GM21367 (cell line): ENCODE measurements at regions not wholly inside any gene's neighbourhood (a gene's known extent, or its start where the extent isn't known, plus 50 kb on each side); places are given as distances from the start of the nearest gene placed in this dataset.
"Not testable (repeated sequence)": the region's sequence is repeated elsewhere in the genome, so short reads cannot be mapped to it uniquely, and the experiment has no call there.

Experiments used
- ATAC-seq: cut with Tn5 transposase; IDR thresholded peaks from one replicate; pipeline ENCODE4 v1.9.1; 2021; ENCODE audit not compliant: unreplicated experiment

GRCh38 chr9:74073897-74074296 lies 423.2 kb upstream of the RORB start:
- ATAC-seq, result no peak

DNA sequence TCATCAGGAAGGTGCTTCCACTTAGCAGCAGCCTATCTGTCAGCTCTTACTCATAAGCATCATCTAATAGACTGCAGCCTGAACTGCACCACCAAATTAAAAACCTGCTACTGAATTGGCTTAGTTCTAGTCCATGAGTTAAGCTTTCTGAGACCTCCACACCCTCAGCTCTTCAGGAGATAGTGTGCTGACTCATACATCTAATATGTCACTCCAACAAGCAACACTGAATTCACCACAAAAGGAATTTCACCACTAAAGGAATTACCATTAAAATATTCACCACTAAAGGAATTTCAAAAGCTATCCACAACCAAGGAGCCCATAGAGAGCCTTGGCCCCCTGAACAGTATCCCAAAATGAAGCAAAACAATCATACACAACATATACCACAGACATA lies 418.5 kb upstream of the RORB start:
- ATAC-seq, result no peak

DNA sequence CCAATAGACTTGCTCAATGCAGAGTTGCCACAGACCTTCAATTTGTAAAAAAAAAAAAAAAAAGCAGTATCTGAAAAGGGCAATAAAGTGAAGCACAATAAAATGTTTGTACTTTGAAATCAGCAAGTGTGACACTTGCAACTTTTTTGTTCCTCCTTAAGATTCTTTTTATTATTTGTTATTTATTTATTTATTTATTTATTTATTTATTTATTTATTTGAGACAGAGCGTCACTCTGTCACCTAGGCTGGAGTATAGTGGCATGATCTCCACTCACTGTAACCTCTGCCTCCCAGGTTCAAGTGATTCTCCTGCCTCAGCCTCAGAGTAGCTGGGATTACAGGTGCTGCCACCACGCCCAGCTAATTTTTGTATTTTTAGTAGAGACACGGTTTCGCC lies 416.5 kb upstream of the RORB start:
- not testable (repeated sequence) for ATAC-seq

- no peak for ATAC-seq
These were observed 413.3 kb upstream of the RORB start for GRCh38 chr9:74083681-74084433.

DNA sequence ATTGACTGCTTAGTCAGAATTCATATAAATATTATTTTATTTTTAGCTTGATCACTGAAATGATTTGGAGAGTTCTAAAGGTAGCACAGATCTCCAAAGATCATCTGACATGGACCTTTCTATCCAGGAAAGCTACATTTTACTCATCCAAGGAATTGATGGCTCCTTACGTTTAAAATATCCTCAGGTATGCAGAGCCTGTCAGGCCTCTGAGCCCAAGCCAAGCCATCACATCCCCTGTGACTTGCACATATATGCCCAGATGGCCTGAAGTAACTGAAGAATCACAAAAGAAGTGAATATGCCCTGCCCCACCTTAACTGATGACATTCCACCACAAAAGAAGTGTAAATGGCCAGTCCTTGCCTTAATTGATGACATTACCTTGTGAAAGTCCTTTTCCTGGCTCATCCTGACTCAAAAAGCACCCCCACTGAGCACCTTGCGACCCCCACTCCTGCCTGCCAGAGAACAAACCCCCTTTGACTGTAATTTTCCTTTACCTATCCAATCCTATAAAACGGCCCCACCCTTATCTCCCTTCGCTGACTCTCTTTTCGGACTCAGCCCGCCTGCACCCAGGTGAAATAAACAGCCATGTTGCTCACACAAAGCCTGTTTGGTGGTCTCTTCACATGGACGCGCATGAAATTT lies 411.6 kb upstream of the RORB start:
- not testable (repeated sequence) for ATAC-seq

DNA sequence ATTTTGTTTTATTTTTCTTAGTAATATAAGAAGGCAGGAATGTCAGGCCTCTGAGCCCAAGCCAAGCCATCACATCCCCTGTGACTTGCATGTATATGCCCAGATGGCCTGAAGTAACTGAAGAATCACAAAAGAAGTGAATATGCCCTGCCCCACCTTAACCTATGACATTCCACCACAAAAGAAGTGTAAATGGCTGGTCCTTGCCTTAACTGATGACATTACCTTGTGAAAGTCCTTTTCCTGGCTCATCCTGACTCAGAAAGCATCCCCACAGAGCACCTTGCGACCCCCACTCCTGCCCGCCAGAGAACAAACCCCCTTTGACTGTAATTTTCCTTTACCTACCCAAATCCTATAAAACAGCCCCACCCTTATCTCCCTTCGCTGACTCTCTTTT lies 406.2 kb upstream of the RORB start:
- not testable (repeated sequence) for ATAC-seq

- ATAC-seq, result no peak
These were observed 404.7 kb upstream of the RORB start for GRCh38 chr9:74092491-74092834.

DNA sequence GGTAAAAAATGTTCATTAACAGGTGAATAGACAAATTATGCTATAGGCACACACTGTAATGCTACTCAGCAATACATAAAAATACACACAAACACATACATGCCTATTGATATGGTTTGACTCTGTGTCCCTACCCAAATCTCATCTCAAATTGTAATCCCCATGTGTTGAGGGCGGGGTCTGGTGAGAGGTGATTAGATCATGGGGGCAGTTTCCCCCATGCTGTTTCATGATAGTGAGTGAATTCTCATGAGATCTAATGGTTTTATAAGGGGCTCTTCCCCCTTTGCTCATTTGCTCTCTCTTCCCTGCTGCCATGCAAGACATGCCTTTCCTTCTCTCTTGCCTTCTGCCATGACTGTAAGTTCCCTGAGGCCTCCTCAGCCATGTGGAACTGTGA lies 403.1 kb upstream of the RORB start:
- not testable (repeated sequence) for ATAC-seq

DNA sequence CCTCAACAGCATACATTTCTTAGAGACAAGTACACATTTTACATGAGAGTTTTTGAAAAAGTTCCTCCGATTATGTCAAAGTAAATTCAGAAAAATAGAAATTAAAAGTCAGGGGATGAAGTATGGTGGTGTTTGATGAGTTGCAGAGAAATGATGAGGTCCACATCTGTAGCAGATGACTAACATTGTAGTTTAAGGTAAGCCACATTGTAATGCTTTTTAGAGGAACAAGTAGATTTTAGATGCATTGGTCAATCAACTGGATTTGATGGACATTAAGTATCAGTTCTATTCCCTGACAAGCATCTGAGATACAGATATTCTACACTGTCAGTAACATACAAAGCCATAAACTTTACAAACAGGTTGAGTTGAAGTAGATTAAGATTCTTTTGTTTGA lies 402.4 kb upstream of the RORB start:
- ATAC-seq, result no peak

DNA sequence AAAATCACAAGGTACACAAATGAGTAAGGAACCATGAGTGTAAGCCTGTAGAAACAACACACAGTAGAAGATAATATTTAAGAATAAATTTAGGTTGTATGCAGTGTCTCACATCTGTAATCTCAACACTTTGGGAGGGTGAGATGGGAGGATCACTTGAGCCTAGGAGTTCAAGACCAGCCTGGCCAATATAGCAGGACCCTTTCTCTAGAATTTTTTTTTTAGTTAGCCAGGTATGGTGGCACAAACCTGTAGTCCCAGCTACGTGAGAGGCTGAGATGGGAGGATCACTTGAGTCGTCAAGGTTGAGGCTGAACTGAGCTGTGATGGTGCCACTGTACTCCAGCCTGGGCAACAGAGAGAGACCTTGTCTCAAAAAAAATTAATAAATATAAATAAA lies 401.2 kb upstream of the RORB start:
- ATAC-seq, result no peak

- no peak for ATAC-seq
These were observed 400.7 kb upstream of the RORB start for GRCh38 chr9:74096420-74096819.

- ATAC-seq, result no peak
These were observed 397.1 kb upstream of the RORB start for GRCh38 chr9:74100042-74100441.

DNA sequence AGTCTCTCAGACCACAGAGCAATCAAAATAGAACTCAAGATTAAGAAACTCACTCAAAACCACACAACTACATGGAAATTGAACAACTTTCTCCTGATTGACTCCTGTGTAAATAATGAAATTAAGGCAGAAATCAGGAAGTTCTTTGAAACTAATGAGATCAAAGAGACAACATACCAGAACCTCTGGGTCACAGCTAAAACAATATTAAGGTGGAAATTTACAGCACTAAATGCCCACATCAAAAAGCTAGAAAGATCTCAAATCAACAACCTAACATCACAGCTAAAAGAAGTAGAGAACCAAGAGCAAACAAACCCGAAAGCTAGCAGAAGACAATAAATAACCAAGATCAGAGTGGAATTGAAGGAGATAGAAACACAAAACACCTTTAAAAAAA lies 395.0 kb upstream of the RORB start:
- ATAC-seq, result not testable (repeated sequence)

DNA sequence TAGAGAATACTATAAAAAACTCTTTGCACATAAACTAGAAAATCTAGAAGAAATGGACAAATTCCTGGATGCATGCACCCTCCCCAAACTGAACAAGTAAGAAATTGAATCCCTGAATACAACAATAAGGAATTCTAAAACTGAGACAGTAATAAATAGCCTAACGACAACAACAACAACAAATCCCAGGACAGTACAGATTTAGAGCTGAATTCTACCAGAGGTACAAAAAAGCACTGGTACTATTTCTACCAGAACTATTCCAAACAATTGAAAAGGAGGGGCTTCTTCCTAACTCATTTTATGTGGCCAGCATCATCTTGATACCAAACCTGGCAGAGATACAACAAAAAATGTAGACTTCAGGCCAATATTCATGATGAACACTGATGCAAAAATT lies 394.4 kb upstream of the RORB start:
- no peak for ATAC-seq

DNA sequence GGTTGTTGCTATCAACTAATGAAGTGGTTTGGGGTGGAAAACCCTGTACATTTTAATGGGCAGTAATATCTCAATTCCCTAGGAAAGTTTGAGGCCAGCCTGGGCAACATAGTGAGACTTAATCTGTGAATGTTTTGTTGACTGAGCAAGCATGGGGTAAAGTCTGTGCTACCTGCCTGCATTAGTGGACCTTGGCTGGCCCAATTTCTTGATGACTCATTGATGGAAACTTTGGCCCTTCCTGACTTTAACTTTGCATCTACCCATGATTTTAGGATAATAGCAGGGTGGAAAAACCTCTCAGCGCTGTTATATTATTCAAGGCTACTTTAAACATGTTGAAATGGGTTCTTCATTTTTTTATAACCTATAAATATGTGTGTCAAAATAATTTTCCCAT lies 389.4 kb upstream of the RORB start:
- no peak for ATAC-seq

DNA sequence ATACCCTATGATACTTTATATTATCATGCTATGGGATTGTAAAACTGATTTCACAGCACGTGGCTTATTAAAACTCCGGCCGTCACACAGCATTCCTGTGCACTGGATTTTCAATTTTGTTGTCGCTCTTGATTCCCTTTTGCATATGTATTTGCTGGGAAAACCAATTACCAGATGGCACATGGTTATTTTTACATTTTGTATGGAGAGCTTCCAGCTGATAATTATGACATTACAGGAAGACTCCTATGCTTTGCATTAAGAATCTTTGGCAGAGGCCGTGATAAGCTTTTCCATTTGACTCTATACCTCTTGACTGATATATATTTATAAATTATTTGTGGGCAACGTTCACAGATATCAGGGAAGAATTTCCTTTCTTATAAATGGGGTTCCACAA lies 381.2 kb upstream of the RORB start:
- no peak for ATAC-seq

DNA sequence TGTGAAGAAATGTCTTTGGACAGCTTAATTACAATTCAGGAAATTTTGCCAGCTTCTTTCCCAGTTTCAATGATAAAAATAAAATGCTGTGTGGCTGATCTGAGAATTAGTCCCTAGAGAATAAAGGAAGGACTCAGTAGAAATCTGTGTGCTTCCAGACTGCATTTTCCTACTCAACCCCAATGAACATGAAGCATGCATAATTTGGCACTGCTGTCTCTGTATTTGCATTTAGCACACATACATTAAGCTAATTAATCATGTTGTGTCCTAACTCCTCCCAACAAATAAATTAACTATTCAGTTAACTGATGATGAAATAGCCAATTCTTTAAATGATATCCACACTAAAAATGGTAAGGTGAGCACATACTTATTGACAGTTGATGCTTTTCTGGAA lies 380.0 kb upstream of the RORB start:
- ATAC-seq, result no peak

- no peak for ATAC-seq
These were observed 379.4 kb upstream of the RORB start for GRCh38 chr9:74117731-74118130.

- no peak for ATAC-seq
These were observed 377.1 kb upstream of the RORB start for GRCh38 chr9:74120061-74120460.

- no peak for ATAC-seq
These were observed 376.7 kb upstream of the RORB start for GRCh38 chr9:74120470-74120869.

GRCh38 chr9:74122216-74122615 lies 374.9 kb upstream of the RORB start:
- no peak for ATAC-seq

GRCh38 chr9:74122661-74123060 lies 374.5 kb upstream of the RORB start:
- no peak for ATAC-seq

DNA sequence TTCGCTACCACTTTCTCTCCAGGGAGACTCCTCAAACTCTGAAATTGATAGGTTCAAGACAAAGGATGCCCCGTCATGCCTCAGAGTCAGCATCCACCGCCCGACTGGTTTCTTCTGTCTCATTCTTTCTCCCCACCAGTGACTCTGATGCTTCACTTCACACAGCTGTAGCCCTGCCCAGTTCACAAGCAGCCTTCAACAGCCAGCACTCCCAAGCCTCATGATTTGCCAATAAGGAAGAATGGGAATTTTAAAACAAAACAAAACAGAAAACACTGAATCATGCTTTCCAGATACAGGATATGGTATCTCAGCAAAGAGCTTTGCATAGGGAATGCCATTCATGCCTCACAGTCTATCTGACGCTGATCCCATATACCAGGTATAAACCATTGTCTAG lies 371.2 kb upstream of the RORB start:
- no peak for ATAC-seq
